HEK293T (cell line): ENCODE measurements at regions not wholly inside any gene's neighbourhood (a gene's known extent, or its start where the extent isn't known, plus 50 kb on each side); places are given as distances from the start of the nearest gene placed in this dataset.

Experiments used
- ARNT ChIP-seq: fragments of 450-650 bp; IDR thresholded peaks from 2 replicates; pipeline ENCODE4 v1.6.1; 2017; ENCODE audit warnings: mild to moderate bottlenecking
- BHLHE40 ChIP-seq: fragments of 450-650 bp; IDR thresholded peaks from 2 replicates; pipeline ENCODE4 v1.6.1; 2016; ENCODE audit warnings: mild to moderate bottlenecking, moderate library complexity, borderline replicate concordance
- CTBP1 ChIP-seq: fragments of 450-650 bp; IDR thresholded peaks from 2 replicates; pipeline ENCODE4 v1.6.1; 2016; ENCODE audit warnings: borderline replicate concordance
- FOXA1 ChIP-seq: fragments of 450-650 bp; IDR thresholded peaks from 2 replicates; pipeline ENCODE4 v1.6.1; 2016; ENCODE audit warnings: mild to moderate bottlenecking
- FOXK2 ChIP-seq: fragments of 450-650 bp; IDR thresholded peaks from 2 replicates; pipeline ENCODE4 v1.6.1; 2016; ENCODE audit warnings: mild to moderate bottlenecking
- FOXM1 ChIP-seq: fragments of 450-650 bp; IDR thresholded peaks from 2 replicates; pipeline ENCODE4 v1.6.1; 2017; ENCODE audit warnings: mild to moderate bottlenecking, borderline replicate concordance
- L3MBTL2 ChIP-seq: fragments of 450-650 bp; conservative IDR thresholded peaks from 2 replicates; pipeline ENCODE4 v1.6.1; 2016; ENCODE audit warnings: mild to moderate bottlenecking
- LEF1 ChIP-seq: fragments of 450-650 bp; IDR thresholded peaks from 2 replicates; pipeline ENCODE4 v1.6.1; 2017; ENCODE audit warnings: mild to moderate bottlenecking, borderline replicate concordance
- NFRKB ChIP-seq: fragments of 450-650 bp; IDR thresholded peaks from 2 replicates; pipeline ENCODE4 v1.6.1; 2016; ENCODE audit warnings: mild to moderate bottlenecking, moderate library complexity
- PKNOX1 ChIP-seq: fragments of 450-650 bp; IDR thresholded peaks from 2 replicates; pipeline ENCODE4 v1.6.1; 2016
- SP1 ChIP-seq: fragments of 450-650 bp; IDR thresholded peaks from 2 replicates; pipeline ENCODE4 v1.6.1; 2017
- SUZ12 ChIP-seq: fragments of 450-650 bp; IDR thresholded peaks from 2 replicates; pipeline ENCODE4 v1.6.1; 2016; ENCODE audit warnings: mild to moderate bottlenecking
- TARDBP ChIP-seq: fragments of 450-650 bp; IDR thresholded peaks from 2 replicates; pipeline ENCODE4 v1.6.1; 2016
- ZNF384 ChIP-seq: fragments of 450-650 bp; IDR thresholded peaks from 2 replicates; pipeline ENCODE4 v1.6.1; 2016

GRCh38 chr4:26116057-26116456, 202.0 kb downstream of the SMIM20 start:
- TF ChIP-seq LEF1 (no peak), FOXK2 (no peak), PKNOX1 (peak; percentile 34; the same call in 1 of the 2 replicates), FOXM1 (no peak), ZNF384 (no peak), SUZ12 (no peak), L3MBTL2 (no peak), FOXA1 (no peak), SP1 (no peak), BHLHE40 (no peak), TARDBP (no peak), NFRKB (no peak), CTBP1 (no peak), ARNT (no peak)
